GM23338 (cell line): ENCODE measurements at regions not wholly inside any gene's neighbourhood (a gene's known extent, or its start where the extent isn't known, plus 50 kb on each side); places are given as distances from the start of the nearest gene placed in this dataset.

Experiments used
- ATAC-seq: fragments of 200-7000 bp; cut with Tn5 transposase; 3 replicates; pipeline ENCODE4 v1.9.1; 2020
- DNase-seq: peaks from one replicate; pipeline ENCODE4 v3.0.0-alpha.2; 2015; ENCODE audit warnings: low spot score
- H2AFZ ChIP-seq: fragments of 200-600 bp; sonication (generic); 2 replicates; pipeline ENCODE4 v1.8.0; 2016; ENCODE audit warnings: antibody characterized with exemption, mild to moderate bottlenecking, moderate library complexity
- H3F3A ChIP-seq: fragments of 200-600 bp; sonication (generic); replicated peaks from 2 replicates; pipeline ENCODE4 v1.8.0; 2017; ENCODE audit warnings: antibody characterized with exemption, mixed run types, low read depth
- H3K27ac ChIP-seq: fragments of 200-600 bp; sonication (generic); 2 replicates; pipeline ENCODE4 v1.6.1; 2016; ENCODE audit warnings: low read depth
- H3K27me3 ChIP-seq: fragments of 200-600 bp; sonication (generic); 2 replicates; pipeline ENCODE4 v1.8.0; 2016; ENCODE audit warnings: mild to moderate bottlenecking, mixed run types, moderate library complexity; ENCODE audit not compliant: insufficient read depth
- H3K36me3 ChIP-seq: fragments of 200-600 bp; sonication (generic); 2 replicates; pipeline ENCODE4 v1.8.0; 2016; ENCODE audit warnings: mild to moderate bottlenecking; ENCODE audit not compliant: insufficient read depth
- H3K4me1 ChIP-seq: fragments of 200-600 bp; sonication (generic); 2 replicates; pipeline ENCODE4 v1.8.0; 2016; ENCODE audit warnings: mild to moderate bottlenecking, moderate library complexity; ENCODE audit not compliant: insufficient read depth
- H3K4me2 ChIP-seq: fragments of 200-600 bp; sonication (generic); 2 replicates; pipeline ENCODE4 v1.7.1; 2017; ENCODE audit warnings: mixed run types
- H3K4me3 ChIP-seq: fragments of 200-600 bp; sonication (generic); 2 replicates; pipeline ENCODE4 v1.6.1; 2016; ENCODE audit warnings: mixed run types
- H3K79me2 ChIP-seq: fragments of 200-600 bp; sonication (generic); replicated peaks from 2 replicates; pipeline ENCODE4 v1.8.0; 2017; ENCODE audit warnings: mild to moderate bottlenecking; ENCODE audit not compliant: insufficient read depth
- H3K9me2 ChIP-seq: fragments of 200-600 bp; sonication (generic); 2 replicates; pipeline ENCODE4 v1.8.0; 2017; ENCODE audit not compliant: insufficient read depth
- H4K20me1 ChIP-seq: fragments of 200-600 bp; sonication (generic); replicated peaks from 2 replicates; pipeline ENCODE4 v1.8.0; 2017; ENCODE audit warnings: mild to moderate bottlenecking; ENCODE audit not compliant: insufficient read depth
- H3K27ac Mint-ChIP-seq: 2 replicates; pipeline ENCODE4 v1.8.0; 2020; ENCODE audit warnings: inconsistent platforms, mild to moderate bottlenecking, moderate library complexity, mixed read lengths
- H3K27me3 Mint-ChIP-seq: 3 replicates; pipeline ENCODE4 v1.8.0; 2022; ENCODE audit warnings: low read depth, mild to moderate bottlenecking, moderate library complexity, mixed read lengths, inconsistent platforms; ENCODE audit not compliant: insufficient read depth, poor library complexity
- H3K36me3 Mint-ChIP-seq: 3 replicates; pipeline ENCODE4 v1.8.0; 2021; ENCODE audit warnings: low read depth, mild to moderate bottlenecking, inconsistent platforms, moderate library complexity, mixed read lengths
- H3K4me1 Mint-ChIP-seq: 3 replicates; pipeline ENCODE4 v1.8.0; 2020; ENCODE audit warnings: mild to moderate bottlenecking, inconsistent platforms, mixed read lengths
- H3K4me3 Mint-ChIP-seq: 3 replicates; pipeline ENCODE4 v1.8.0; 2021; ENCODE audit warnings: moderate library complexity, mild to moderate bottlenecking, inconsistent platforms, mixed read lengths
- H3K9me3 Mint-ChIP-seq: 3 replicates; pipeline ENCODE4 v1.8.0; 2020; ENCODE audit warnings: moderate library complexity, mild to moderate bottlenecking, inconsistent platforms, mixed read lengths
- CREB1 ChIP-seq: fragments of 250-450 bp; sonication (Bioruptor Pico); IDR thresholded peaks from 2 replicates; pipeline ENCODE4 v1.5.0; 2020; ENCODE audit warnings: low read depth, mild to moderate bottlenecking, moderate library complexity
- CTCF ChIP-seq, 2 experiments: fragments of 200-600 bp in 1 of 2; sonication (generic) in 1 of 2; conservative IDR thresholded peaks; 2 replicates each; pipeline versions ENCODE4 v1.5.1 to v1.6.1; 2016 to 2017; ENCODE audit warnings: antibody characterized with exemption in 2 of 2, low read depth in 2 of 2, mild to moderate bottlenecking in 2 of 2, moderate library complexity in 1 of 2
- ETS1 ChIP-seq: IDR thresholded peaks from 2 replicates; pipeline ENCODE4 v1.6.1; 2016; ENCODE audit warnings: antibody characterized with exemption
- EZH2 ChIP-seq: fragments of 200-600 bp; sonication (generic); IDR thresholded peaks from one replicate; pipeline ENCODE4 v1.8.0; 2017; ENCODE audit warnings: antibody characterized with exemption, mild to moderate bottlenecking, low read depth; ENCODE audit not compliant: unreplicated experiment
- EZH2phosphoT487 ChIP-seq: fragments of 200-600 bp; sonication (generic); IDR thresholded peaks from one replicate; pipeline ENCODE4 v1.8.1; 2018; ENCODE audit warnings: antibody characterized with exemption; ENCODE audit not compliant: unreplicated experiment
- JUNB ChIP-seq: IDR thresholded peaks from one replicate; pipeline ENCODE4 v1.6.1; 2016; ENCODE audit warnings: antibody characterized with exemption; ENCODE audit not compliant: unreplicated experiment
- NANOG ChIP-seq: IDR thresholded peaks from 2 replicates; pipeline ENCODE4 v1.6.1; 2016; ENCODE audit warnings: antibody characterized with exemption, borderline replicate concordance
- POLR2AphosphoS5 ChIP-seq: IDR thresholded peaks from 2 replicates; pipeline ENCODE4 v1.6.1; 2016; ENCODE audit warnings: antibody characterized with exemption, low read depth
- REST ChIP-seq: IDR thresholded peaks from one replicate; pipeline ENCODE4 v1.6.1; 2018; ENCODE audit warnings: antibody characterized with exemption; ENCODE audit not compliant: unreplicated experiment
- STAT1 ChIP-seq: IDR thresholded peaks from one replicate; pipeline ENCODE4 v1.6.1; 2016; ENCODE audit warnings: antibody characterized with exemption; ENCODE audit not compliant: unreplicated experiment
- ZNF114 ChIP-seq: fragments of 250-450 bp; sonication (Bioruptor Pico); IDR thresholded peaks from 2 replicates; pipeline ENCODE4 v1.5.0; 2020; ENCODE audit warnings: mild to moderate bottlenecking, moderate library complexity
- ZNF331 ChIP-seq: fragments of 250-450 bp; sonication (Bioruptor Pico); IDR thresholded peaks from 2 replicates; pipeline ENCODE4 v1.5.0; 2020; ENCODE audit warnings: low read depth, mild to moderate bottlenecking, moderate library complexity
- ZNF462 ChIP-seq: fragments of 250-450 bp; sonication (Bioruptor Pico); IDR thresholded peaks from 2 replicates; pipeline ENCODE4 v1.5.0; 2020; ENCODE audit warnings: mild to moderate bottlenecking, moderate library complexity

GRCh38 chr13:52944697-52945096 lies 83.9 kb upstream of the OLFM4 start:
- Histone ChIP-seq H3K27ac (no peak overlapping the region), H3K79me2 (no peaks in the 10 kb centered on the region), H3K36me3 (no peaks in the 10 kb centered on the region), H3K4me2 (no peak overlapping the region), H3K4me1 (peaks cover 23% of the 10 kb centered on the region), H3K9me2 (peaks cover 15% of the 10 kb centered on the region; the same call in 1 of the 2 replicates), H3K4me3 (no peak overlapping the region), H2AFZ (no peak overlapping the region), H4K20me1 (no peaks in the 10 kb centered on the region), H3K27me3 (no peaks in the 10 kb centered on the region), H3F3A (no peaks in the 10 kb centered on the region)
- H3K4me1 Mint-ChIP-seq: peaks cover 15% of the 10 kb centered on the region
- H3K27ac Mint-ChIP-seq: no peak overlapping the region
- peaks cover 7% of the 10 kb centered on the region; the same call in 1 of the 3 replicates for H3K9me3 Mint-ChIP-seq
- peaks cover 7% of the 10 kb centered on the region for H3K27me3 Mint-ChIP-seq
- H3K4me3 Mint-ChIP-seq: no peak overlapping the region
- ATAC-seq (no peak), DNase-seq (no peak)
- TF ChIP-seq EZH2: no peak
- TF ChIP-seq POLR2AphosphoS5: no peak
- no peak for TF ChIP-seq CTCF (conservative IDR thresholded peaks at IDR 0.05; ENCODE audit: low read depth in 2 of 2)
- no peak for TF ChIP-seq ZNF114
- no peak for TF ChIP-seq JUNB
- no peak for TF ChIP-seq ZNF331 (CRISPR knock-in tag)
- TF ChIP-seq NANOG: no peak
- no peak for TF ChIP-seq ZNF462 (CRISPR knock-in tag)
- no peak for TF ChIP-seq ETS1
- TF ChIP-seq REST: no peak
- TF ChIP-seq STAT1: no peak
- TF ChIP-seq EZH2phosphoT487: no peak
- TF ChIP-seq CREB1: no peak
- no peaks in the 10 kb centered on the region; the same call in 2 of the 3 replicates for H3K36me3 Mint-ChIP-seq
